Adrenal gland (tissue), 9 donors: ENCODE measurements at regions not wholly inside any gene's neighbourhood (a gene's known extent, or its start where the extent isn't known, plus 50 kb on each side); places are given as distances from the start of the nearest gene placed in this dataset.

ENCODE experiments used
- DNase-seq, 7 donors: peaks; one replicate each; pipeline ENCODE4 v3.0.0-alpha.2; 2019 to 2020
- H3K27ac ChIP-seq, 5 donors: fragments of 200-600 bp; sonication (generic) in 4 of 5; 1 replicate in 3 of 5; 2 replicates in 2 of 5; pipeline versions ENCODE4 v1.5.1 to v1.8.0; 2016 to 2020; ENCODE audit warnings: mild to moderate bottlenecking in 1 of 5
- H3K27me3 ChIP-seq: fragments of 200-600 bp; 2 replicates; pipeline ENCODE4 v1.8.0; 2021
- H3K36me3 ChIP-seq, 2 donors: fragments of 200-600 bp; replicated peaks in 1 of 2; 1 replicate in 1 of 2; 2 replicates in 1 of 2; pipeline versions ENCODE4 v1.5.1 to v1.8.0; 2018 to 2022
- H3K4me1 ChIP-seq, 2 donors: fragments of 200-600 bp; replicated peaks in 1 of 2; 1 replicate in 1 of 2; 2 replicates in 1 of 2; pipeline versions ENCODE4 v1.5.1 to v1.8.0; 2018 to 2021
- H3K4me3 ChIP-seq, 4 donors: fragments of 200-600 bp; sonication (generic) in 3 of 4; one replicate each; pipeline ENCODE4 v1.5.1; 2016 to 2018
- H3K9me3 ChIP-seq, 3 donors: fragments of 200-600 bp; sonication (generic) in 1 of 3; replicated peaks in 1 of 3; 1 replicate in 2 of 3; 2 replicates in 1 of 3; pipeline versions ENCODE4 v1.5.1 to v1.8.0; 2016 to 2021
- POLR2A ChIP-seq, 2 donors: fragments of 450-650 bp; IDR thresholded peaks; one replicate each; pipeline ENCODE4 v1.6.1; 2017; ENCODE audit warnings: antibody characterized with exemption in 2 of 2, mild to moderate bottlenecking in 2 of 2, moderate library complexity in 1 of 2
- WGBS, 4 donors: extraction: QIAGEN DNeasy Blood & Tissue Kit in 2 of 4; methylation state at CpG; one replicate each; pipeline versions ENCODE4 v1.1.5 to v1.1.7; 2013 to 2017; 5-methylcytosine and 5-hydroxymethylcytosine counted together
- intact Hi-C, 2 donors: fragments of 100-400 bp; cut with DNase I; formaldehyde crosslinking; loops; one replicate each; pipeline versions ENCODE4 v1.14.1 to v1.15.0; 2022 to 2023
- TF ChIP-seq, protein P1 (sequence below), 6 experiments: fragments of 450-650 bp in 4 of 6; fragments of 200-600 bp in 2 of 6; sonication (generic) in 1 of 6; IDR thresholded peaks; 1 replicate in 5 of 6; 2 replicates in 1 of 6; pipeline versions ENCODE4 v1.5.1 to v1.8.0; 2016 to 2021; ENCODE audit warnings: antibody characterized with exemption in 6 of 6, mild to moderate bottlenecking in 2 of 6, moderate library complexity in 1 of 6
- donor health status: healthy with polysubstance abuse.
- donor health status: Bipolar disorder and iron deficiency.
- donor health status: DM: yes; HTN: yes; CAD: no.
- donor health status: DM: no; HTN: no; CAD: no.
- donor health status: DM: no; HTN: no; CAD: no.

DNA sequence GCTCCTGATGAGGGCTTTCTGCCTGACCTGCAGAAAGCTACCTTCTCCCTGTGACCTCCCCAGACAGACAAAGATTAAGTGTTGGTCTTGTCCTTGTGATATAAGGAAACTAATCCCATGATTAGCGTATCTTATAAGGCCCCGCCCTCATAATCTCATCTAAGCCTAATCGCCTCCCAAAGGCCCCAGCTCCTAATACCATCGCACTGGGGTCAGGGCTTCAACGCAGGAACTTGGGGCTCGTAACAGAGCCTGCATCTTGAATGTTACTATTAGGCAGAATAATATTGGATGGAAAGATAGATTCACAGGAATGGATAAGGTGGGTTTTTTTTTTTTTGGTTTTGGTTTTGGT is 78.9 kb downstream of the C16orf95 start:
- no peaks in the 10 kb centered on the region for H3K36me3 ChIP-seq
- WGBS, 4 donors, result 87 to 97% (median 94%) methylated on average over 6 of the region's 6 CpGs
- TF ChIP-seq POLR2A (IDR thresholded peaks at IDR 0.05), result no peak
- TF ChIP-seq, protein P1, sequence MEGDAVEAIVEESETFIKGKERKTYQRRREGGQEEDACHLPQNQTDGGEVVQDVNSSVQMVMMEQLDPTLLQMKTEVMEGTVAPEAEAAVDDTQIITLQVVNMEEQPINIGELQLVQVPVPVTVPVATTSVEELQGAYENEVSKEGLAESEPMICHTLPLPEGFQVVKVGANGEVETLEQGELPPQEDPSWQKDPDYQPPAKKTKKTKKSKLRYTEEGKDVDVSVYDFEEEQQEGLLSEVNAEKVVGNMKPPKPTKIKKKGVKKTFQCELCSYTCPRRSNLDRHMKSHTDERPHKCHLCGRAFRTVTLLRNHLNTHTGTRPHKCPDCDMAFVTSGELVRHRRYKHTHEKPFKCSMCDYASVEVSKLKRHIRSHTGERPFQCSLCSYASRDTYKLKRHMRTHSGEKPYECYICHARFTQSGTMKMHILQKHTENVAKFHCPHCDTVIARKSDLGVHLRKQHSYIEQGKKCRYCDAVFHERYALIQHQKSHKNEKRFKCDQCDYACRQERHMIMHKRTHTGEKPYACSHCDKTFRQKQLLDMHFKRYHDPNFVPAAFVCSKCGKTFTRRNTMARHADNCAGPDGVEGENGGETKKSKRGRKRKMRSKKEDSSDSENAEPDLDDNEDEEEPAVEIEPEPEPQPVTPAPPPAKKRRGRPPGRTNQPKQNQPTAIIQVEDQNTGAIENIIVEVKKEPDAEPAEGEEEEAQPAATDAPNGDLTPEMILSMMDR (IDR thresholded peaks at IDR 0.05), result no peak

DNA sequence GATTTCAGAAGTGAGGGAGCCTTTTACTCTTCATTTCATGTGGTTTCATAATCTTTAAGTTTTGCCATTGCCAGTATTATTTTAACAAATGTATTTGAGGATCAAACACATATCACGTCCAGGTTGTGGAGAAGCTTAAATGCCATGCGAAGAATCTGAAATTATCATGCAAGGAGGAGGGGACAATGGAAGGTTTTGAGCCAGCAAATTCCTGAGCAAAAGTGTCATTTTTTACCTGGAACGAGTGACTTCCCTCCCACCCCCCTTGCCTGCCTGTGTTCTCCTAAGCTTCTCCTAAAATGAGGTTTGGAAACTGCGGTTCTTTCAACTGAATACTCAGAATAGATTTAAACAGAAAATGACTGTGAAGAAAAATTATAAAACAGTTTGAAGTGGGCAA is 77.6 kb downstream of the C16orf95 start:
- Histone ChIP-seq H3K36me3 (no peaks in the 10 kb centered on the region), H3K4me3 (no peak overlapping the region), H3K27ac (no peak overlapping the region), H3K9me3 (no peaks in the 10 kb centered on the region), H3K27me3 (no peaks in the 10 kb centered on the region), H3K4me1 (no peaks in the 10 kb centered on the region)
- DNase-seq, result no peak
- TF ChIP-seq, protein P1 (IDR thresholded peaks at IDR 0.05), result no peak
- TF ChIP-seq POLR2A (IDR thresholded peaks at IDR 0.05), result no peak
- intact Hi-C loops, result no loop called here
- 79 to 89% (median 84%) methylated on average over 4 of the region's 4 CpGs for WGBS, 4 donors

More for the DNA sequence above, 78.9 kb downstream of the C16orf95 start:
- H3K4me3 ChIP-seq, result no peak overlapping the region
- intact Hi-C loops, result no loop called here
- no peak for DNase-seq
- H3K27ac ChIP-seq, result no peak overlapping the region
- no peaks in the 10 kb centered on the region for H3K4me1 ChIP-seq
- no peaks in the 10 kb centered on the region for H3K27me3 ChIP-seq
- H3K9me3 ChIP-seq, result no peaks in the 10 kb centered on the region

DNA sequence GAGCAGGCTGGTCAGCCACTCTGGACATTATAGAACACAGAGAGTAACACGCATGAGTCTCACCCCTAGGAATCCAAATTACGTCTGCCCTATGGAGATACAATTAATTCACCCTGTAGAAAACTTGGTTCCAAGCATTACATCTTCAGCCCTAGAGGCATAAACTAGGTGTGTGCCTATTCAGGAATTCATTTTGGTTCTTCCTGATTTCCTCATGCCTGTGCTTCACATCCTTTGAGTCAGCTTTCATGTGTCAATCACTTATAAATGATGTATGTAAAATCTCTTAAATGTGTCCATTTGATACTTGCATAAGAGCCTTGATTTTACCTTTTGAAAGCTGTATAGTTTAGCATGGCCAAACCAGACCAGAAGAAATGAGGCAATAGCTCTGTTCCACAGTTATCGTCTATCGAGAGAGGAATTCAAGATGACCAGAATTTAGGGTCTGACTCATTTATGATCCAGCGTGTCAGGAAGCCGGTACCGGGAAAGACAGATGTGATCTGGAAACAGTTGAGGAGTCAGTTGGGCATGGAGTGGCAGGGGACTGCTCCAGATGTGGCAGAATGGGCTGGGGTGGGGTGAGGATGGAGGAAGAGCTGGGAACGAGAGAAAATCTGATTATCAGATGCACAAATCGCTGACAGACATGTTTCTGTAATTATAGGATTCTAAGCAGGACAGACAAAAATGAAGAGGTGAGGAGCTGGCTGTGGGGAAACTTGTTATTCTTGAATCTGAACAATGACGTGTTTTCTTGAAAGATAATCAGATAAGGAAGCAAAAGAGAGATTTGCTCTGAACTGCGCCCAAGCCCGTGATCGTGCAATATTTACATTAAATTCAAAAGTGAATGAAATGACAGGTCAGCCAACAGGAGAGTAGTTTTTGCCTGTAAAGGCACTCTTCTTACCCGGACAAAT is 76.7 kb downstream of the C16orf95 start:
- Histone ChIP-seq H3K4me3 (no peak overlapping the region), H3K27me3 (no peaks in the 10 kb centered on the region), H3K4me1 (no peaks in the 10 kb centered on the region), H3K9me3 (no peaks in the 10 kb centered on the region), H3K27ac (no peak overlapping the region), H3K36me3 (no peaks in the 10 kb centered on the region)
- no peak for TF ChIP-seq POLR2A (IDR thresholded peaks at IDR 0.05)
- intact Hi-C loops, result no loop called here
- WGBS, 4 donors, result 75 to 80% (median 77%) methylated on average over 14 of the region's 14 CpGs
- DNase-seq, result no peak

DNA sequence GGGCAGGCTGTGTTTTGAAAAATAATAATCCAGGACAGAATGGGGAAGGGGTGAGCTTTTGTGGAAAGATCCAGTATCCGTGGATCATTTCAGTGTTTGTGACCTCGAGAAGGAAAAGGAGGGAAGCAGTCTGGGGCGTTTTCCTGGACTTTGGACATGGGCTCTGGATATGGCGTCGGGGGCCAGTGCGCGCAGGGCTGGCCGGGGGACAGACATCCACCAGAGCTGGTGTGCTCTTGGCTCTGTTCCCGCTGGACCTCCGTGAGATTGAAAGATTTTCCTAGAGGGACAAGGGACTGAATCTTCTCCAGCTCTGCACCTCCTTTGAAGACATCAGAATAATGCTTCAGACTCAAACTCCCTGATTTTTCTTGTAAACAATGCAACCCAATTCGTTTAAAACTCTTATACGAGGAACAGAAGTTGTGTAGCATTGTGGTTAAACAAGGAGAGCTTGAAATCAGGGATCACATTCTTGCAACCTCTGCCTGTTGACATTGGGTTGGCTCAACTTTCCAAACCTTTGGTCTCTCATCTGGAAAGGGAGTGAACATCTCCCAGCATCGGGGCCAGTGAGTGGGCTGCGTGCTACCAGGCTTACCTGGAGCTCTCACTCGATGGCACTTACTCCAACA is 75.9 kb downstream of the C16orf95 start:
- H3K27me3 ChIP-seq, result no peaks in the 10 kb centered on the region
- no peaks in the 10 kb centered on the region for H3K36me3 ChIP-seq
- intact Hi-C loops, result no loop called here

More for the DNA sequence above, 75.9 kb downstream of the C16orf95 start:
- DNase-seq, result no peak
- Histone ChIP-seq H3K27ac (no peak overlapping the region), H3K4me1 (no peaks in the 10 kb centered on the region), H3K4me3 (no peak overlapping the region), H3K9me3 (no peaks in the 10 kb centered on the region)
- WGBS, 4 donors, result 75 to 85% (median 81%) methylated on average over 15 of the region's 15 CpGs
- TF ChIP-seq, protein P1 (IDR thresholded peaks at IDR 0.05), result no peak
- TF ChIP-seq POLR2A (IDR thresholded peaks at IDR 0.05), result no peak
